MM.1S (cell line): ENCODE measurements at regions not wholly inside any gene's neighbourhood (a gene's known extent, or its start where the extent isn't known, plus 50 kb on each side); places are given as distances from the start of the nearest gene placed in this dataset.
"Not testable (repeated sequence)": the region's sequence is repeated elsewhere in the genome, so short reads cannot be mapped to it uniquely, and the experiment has no call there.

Experiments
- EZH2 ChIP-seq: fragments of 300-600 bp; sonication (generic); optimal IDR thresholded peaks from 2 replicates; pipeline ENCODE3; 2017; ENCODE audit warnings: low read depth, mild to moderate bottlenecking, antibody characterized with exemption, low read length, mixed read lengths
- EZH2phosphoT487 ChIP-seq: fragments of 300-600 bp; sonication (generic); IDR thresholded peaks from 2 replicates; pipeline ENCODE4 v1.6.1; 2018; ENCODE audit warnings: antibody characterized with exemption, low read length
- TF ChIP-seq, protein P1 (sequence below): fragments of 300-600 bp; sonication (generic); IDR thresholded peaks from 2 replicates; pipeline ENCODE4 v1.5.1; 2016; ENCODE audit warnings: antibody characterized with exemption, low read length, mixed read lengths

DNA sequence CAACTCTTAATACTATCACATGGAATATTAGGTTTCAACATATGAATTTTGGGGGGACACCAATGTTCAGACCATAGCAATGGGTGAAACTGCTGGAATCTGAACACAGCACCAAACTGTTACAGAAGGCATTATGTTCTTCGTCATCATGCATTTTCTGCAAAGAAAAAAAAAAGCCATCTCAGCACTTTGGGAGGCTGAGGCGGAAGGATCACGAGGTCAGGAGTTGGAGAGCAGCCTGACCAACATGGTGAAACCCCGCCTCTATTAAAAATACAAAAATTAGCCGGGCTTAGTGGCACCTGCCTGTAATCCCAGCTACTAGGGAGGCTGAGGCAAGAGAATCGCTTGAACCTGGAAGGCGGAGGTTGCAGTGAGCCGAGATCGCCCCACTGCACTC, 80.9 kb upstream of the DGKG start:
- TF ChIP-seq, protein P1, sequence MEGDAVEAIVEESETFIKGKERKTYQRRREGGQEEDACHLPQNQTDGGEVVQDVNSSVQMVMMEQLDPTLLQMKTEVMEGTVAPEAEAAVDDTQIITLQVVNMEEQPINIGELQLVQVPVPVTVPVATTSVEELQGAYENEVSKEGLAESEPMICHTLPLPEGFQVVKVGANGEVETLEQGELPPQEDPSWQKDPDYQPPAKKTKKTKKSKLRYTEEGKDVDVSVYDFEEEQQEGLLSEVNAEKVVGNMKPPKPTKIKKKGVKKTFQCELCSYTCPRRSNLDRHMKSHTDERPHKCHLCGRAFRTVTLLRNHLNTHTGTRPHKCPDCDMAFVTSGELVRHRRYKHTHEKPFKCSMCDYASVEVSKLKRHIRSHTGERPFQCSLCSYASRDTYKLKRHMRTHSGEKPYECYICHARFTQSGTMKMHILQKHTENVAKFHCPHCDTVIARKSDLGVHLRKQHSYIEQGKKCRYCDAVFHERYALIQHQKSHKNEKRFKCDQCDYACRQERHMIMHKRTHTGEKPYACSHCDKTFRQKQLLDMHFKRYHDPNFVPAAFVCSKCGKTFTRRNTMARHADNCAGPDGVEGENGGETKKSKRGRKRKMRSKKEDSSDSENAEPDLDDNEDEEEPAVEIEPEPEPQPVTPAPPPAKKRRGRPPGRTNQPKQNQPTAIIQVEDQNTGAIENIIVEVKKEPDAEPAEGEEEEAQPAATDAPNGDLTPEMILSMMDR = not testable (repeated sequence)
- not testable (repeated sequence) for TF ChIP-seq EZH2phosphoT487, EZH2
